Ovary (tissue), 3 donors: ENCODE measurements at regions not wholly inside any gene's neighbourhood (a gene's known extent, or its start where the extent isn't known, plus 50 kb on each side); places are given as distances from the start of the nearest gene placed in this dataset.

ENCODE experiments used
- CTCF ChIP-seq, 3 donors: fragments of 450-650 bp in 2 of 3; fragments of 200-600 bp in 1 of 3; IDR thresholded peaks; one replicate each; pipeline versions ENCODE4 v1.5.1 to v1.8.0; 2016 to 2022; ENCODE audit warnings: antibody characterized with exemption in 3 of 3, mild to moderate bottlenecking in 1 of 3
- EP300 ChIP-seq: sonication (generic); formaldehyde crosslinking; IDR thresholded peaks from one replicate; pipeline ENCODE4 v1.6.1; 2017; ENCODE audit warnings: antibody characterized with exemption
- donor health status: DM: no; HTN: no; CAD: no.

GRCh38 chr3:162586591-162586990 lies 1090.0 kb downstream of the OTOL1 start:
- TF ChIP-seq CTCF (IDR thresholded peaks at IDR 0.05) (no peak), EP300 (no peak)
